KMS-11 (cell line): ENCODE measurements at regions not wholly inside any gene's neighbourhood (a gene's known extent, or its start where the extent isn't known, plus 50 kb on each side); places are given as distances from the start of the nearest gene placed in this dataset.

Experiments
- H2AFZ ChIP-seq: fragments of 200-600 bp; sonication (generic); 2 replicates; pipeline ENCODE4 v1.6.1; 2016; ENCODE audit warnings: antibody characterized with exemption, mixed run types, low read depth
- H3K27ac ChIP-seq: fragments of 200-600 bp; sonication (generic); 2 replicates; pipeline ENCODE4 v1.6.1; 2016; ENCODE audit warnings: mild to moderate bottlenecking, mixed run types
- H3K27me3 ChIP-seq: fragments of 200-600 bp; sonication (generic); 2 replicates; pipeline ENCODE4 v1.6.1; 2017; ENCODE audit warnings: mild to moderate bottlenecking, low read depth, mixed run types, moderate library complexity; ENCODE audit not compliant: insufficient read depth
- H3K36me3 ChIP-seq: fragments of 200-600 bp; sonication (generic); 2 replicates; pipeline ENCODE4 v1.6.1; 2017; ENCODE audit warnings: mild to moderate bottlenecking, mixed run types; ENCODE audit not compliant: insufficient read depth
- H3K4me1 ChIP-seq: fragments of 200-600 bp; sonication (generic); 2 replicates; pipeline ENCODE4 v1.6.1; 2016; ENCODE audit warnings: mild to moderate bottlenecking, low read depth, mixed run types; ENCODE audit not compliant: poor library complexity, severe bottlenecking
- H3K4me2 ChIP-seq: fragments of 200-600 bp; sonication (generic); 2 replicates; pipeline ENCODE4 v1.7.0; 2016; ENCODE audit warnings: mild to moderate bottlenecking, mixed run types
- H3K4me3 ChIP-seq: fragments of 200-600 bp; sonication (generic); IDR thresholded peaks from 2 replicates; pipeline ENCODE4 v1.6.1; 2017; ENCODE audit warnings: low read depth, low read length, mixed read lengths; ENCODE audit not compliant: insufficient read depth
- H3K79me2 ChIP-seq: fragments of 200-600 bp; sonication (generic); 2 replicates; pipeline ENCODE4 v1.6.1; 2016; ENCODE audit warnings: low read depth, mixed run types; ENCODE audit not compliant: insufficient read depth
- H3K9ac ChIP-seq: fragments of 200-600 bp; sonication (generic); 2 replicates; pipeline ENCODE4 v1.6.1; 2016; ENCODE audit warnings: mild to moderate bottlenecking, mixed run types
- H4K20me1 ChIP-seq: fragments of 200-600 bp; sonication (generic); 2 replicates; pipeline ENCODE4 v1.6.1; 2016; ENCODE audit warnings: mild to moderate bottlenecking, mixed run types; ENCODE audit not compliant: insufficient read depth
- TF ChIP-seq, protein P1 (sequence below): fragments of 200-600 bp; sonication (generic); conservative IDR thresholded peaks from 2 replicates; pipeline ENCODE4 v1.6.1; 2017; ENCODE audit warnings: low read depth, mild to moderate bottlenecking, antibody characterized with exemption, low read length, moderate library complexity, mixed read lengths

GRCh38 chr20:40493071-40493470, 196.0 kb downstream of the MAFB start:
- Histone ChIP-seq H2AFZ (no peak overlapping the region), H3K4me1 (no peaks in the 10 kb centered on the region), H3K27me3 (no peaks in the 10 kb centered on the region), H3K79me2 (no peaks in the 10 kb centered on the region), H3K36me3 (no peaks in the 10 kb centered on the region), H4K20me1 (no peaks in the 10 kb centered on the region), H3K4me2 (no peak overlapping the region), H3K4me3 (no peak overlapping the region), H3K9ac (no peak overlapping the region), H3K27ac (no peak overlapping the region)
- TF ChIP-seq, protein P1, sequence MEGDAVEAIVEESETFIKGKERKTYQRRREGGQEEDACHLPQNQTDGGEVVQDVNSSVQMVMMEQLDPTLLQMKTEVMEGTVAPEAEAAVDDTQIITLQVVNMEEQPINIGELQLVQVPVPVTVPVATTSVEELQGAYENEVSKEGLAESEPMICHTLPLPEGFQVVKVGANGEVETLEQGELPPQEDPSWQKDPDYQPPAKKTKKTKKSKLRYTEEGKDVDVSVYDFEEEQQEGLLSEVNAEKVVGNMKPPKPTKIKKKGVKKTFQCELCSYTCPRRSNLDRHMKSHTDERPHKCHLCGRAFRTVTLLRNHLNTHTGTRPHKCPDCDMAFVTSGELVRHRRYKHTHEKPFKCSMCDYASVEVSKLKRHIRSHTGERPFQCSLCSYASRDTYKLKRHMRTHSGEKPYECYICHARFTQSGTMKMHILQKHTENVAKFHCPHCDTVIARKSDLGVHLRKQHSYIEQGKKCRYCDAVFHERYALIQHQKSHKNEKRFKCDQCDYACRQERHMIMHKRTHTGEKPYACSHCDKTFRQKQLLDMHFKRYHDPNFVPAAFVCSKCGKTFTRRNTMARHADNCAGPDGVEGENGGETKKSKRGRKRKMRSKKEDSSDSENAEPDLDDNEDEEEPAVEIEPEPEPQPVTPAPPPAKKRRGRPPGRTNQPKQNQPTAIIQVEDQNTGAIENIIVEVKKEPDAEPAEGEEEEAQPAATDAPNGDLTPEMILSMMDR = no peak

DNA sequence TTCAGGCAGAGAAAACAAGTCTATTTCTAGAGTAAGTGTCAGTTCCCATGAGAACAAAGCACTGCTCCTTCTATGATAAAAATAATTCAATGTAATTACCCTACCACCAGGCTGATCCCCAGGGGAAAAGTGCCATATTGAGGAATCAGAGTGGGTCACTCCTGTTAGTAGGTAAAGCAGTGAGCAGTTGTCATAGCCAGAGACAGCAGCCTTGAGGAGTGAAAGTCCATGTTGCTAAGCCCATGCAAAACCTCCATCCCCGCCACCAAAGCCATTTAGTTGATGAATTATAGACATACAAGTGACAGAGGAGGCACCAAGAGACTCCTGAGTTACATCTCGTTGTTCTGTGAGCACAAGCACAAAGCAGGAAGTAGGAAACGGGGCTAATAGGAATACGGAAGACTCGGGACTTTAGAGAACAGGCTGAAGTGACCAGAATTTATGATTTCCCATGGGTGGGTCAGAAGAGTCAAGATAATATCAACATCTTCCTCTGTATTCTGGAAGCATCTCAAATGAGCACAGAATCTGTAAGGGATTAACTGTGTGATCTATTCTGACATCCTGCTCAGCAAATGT, 197.9 kb downstream of the MAFB start:
- H3K4me3 ChIP-seq = no peak overlapping the region
- H3K27me3 ChIP-seq = no peaks in the 10 kb centered on the region
- no peak overlapping the region for H3K27ac ChIP-seq
- TF ChIP-seq, protein P1 = no peak
- no peaks in the 10 kb centered on the region for H3K36me3 ChIP-seq
- H3K4me1 ChIP-seq = no peaks in the 10 kb centered on the region
- no peak overlapping the region for H3K9ac ChIP-seq
- no peak overlapping the region for H2AFZ ChIP-seq
- H3K4me2 ChIP-seq = no peak overlapping the region
- H3K79me2 ChIP-seq = no peaks in the 10 kb centered on the region
- H4K20me1 ChIP-seq = no peaks in the 10 kb centered on the region

DNA sequence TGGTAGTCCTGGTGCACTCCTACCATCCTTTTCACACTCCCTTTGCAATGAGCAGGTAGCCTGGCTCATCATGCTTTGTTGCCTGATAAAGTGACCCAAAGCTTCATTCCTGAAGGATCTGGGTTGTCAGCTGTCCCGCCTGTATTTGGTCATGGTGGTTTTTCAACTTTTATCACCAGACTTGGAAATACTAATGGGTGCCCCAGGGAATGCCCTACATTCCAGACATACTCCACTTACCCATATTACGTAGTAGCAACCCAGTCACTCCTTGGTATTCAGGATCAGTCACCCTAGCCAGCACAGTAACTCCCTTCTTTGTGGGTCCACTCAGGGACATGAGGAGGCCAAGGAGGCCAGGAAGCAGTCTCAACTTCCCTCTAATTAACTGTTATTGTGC, 199.2 kb downstream of the MAFB start:
- H3K4me1 ChIP-seq = no peaks in the 10 kb centered on the region
- no peaks in the 10 kb centered on the region for H3K27me3 ChIP-seq
- H3K4me3 ChIP-seq = no peak overlapping the region
- no peaks in the 10 kb centered on the region for H3K79me2 ChIP-seq
- no peaks in the 10 kb centered on the region for H4K20me1 ChIP-seq
- H3K9ac ChIP-seq = no peak overlapping the region
- TF ChIP-seq, protein P1 = no peak
- H2AFZ ChIP-seq = no peak overlapping the region
- no peak overlapping the region for H3K4me2 ChIP-seq
- H3K36me3 ChIP-seq = no peaks in the 10 kb centered on the region
- H3K27ac ChIP-seq = no peak overlapping the region

GRCh38 chr20:40488401-40488800, 200.6 kb downstream of the MAFB start:
- Histone ChIP-seq H3K4me3 (no peak overlapping the region), H3K4me1 (no peaks in the 10 kb centered on the region), H3K27me3 (no peaks in the 10 kb centered on the region), H2AFZ (no peak overlapping the region), H3K9ac (no peak overlapping the region), H3K79me2 (no peaks in the 10 kb centered on the region), H3K36me3 (no peaks in the 10 kb centered on the region), H4K20me1 (no peaks in the 10 kb centered on the region), H3K4me2 (no peak overlapping the region), H3K27ac (no peak overlapping the region)
- TF ChIP-seq, protein P1 = no peak
